Neural progenitor cell (in vitro differentiated cells): ENCODE measurements at regions not wholly inside any gene's neighbourhood (a gene's known extent, or its start where the extent isn't known, plus 50 kb on each side); places are given as distances from the start of the nearest gene placed in this dataset.

Source experiments
- CTCF ChIP-seq: fragments of 200-600 bp; sonication (generic); IDR thresholded peaks from 2 replicates; pipeline ENCODE4 v1.5.1; 2017; ENCODE audit warnings: antibody characterized with exemption, mild to moderate bottlenecking
- EZH2 ChIP-seq: fragments of 200-600 bp; sonication (generic); IDR thresholded peaks from 2 replicates; pipeline ENCODE4 v1.6.1; 2017; ENCODE audit warnings: antibody characterized with exemption, mild to moderate bottlenecking, moderate library complexity

GRCh38 chr13:106197496-106197895 lies 338.0 kb downstream of the EFNB2 start:
- no peak for TF ChIP-seq CTCF
- no peak for TF ChIP-seq EZH2
